ENCODE measurements at regions not wholly inside any gene's neighbourhood (a gene's known extent, or its start where the extent isn't known, plus 50 kb on each side); places are given as distances from the start of the nearest gene placed in this dataset.
"Not testable (repeated sequence)": the region's sequence is repeated elsewhere in the genome, so short reads cannot be mapped to it uniquely, and the experiment has no call there.

DNA sequence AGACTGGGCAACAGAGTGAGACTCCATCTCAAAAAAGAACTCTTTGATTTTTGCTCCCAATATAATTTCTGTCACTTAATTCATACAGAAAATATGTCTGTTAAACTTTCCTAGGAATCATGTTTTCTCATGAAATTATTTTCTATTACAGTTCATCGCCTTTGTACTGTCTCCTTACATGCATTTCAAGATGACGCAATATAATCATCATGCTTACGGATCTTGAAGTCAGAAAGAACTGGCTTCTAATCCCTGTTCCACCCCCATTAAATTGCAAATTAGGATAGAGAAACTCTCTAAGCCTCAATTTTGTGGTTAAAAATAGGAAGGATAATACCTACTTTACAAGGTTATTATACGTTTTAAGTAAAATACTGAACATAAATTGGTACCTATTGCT, 467.6 kb upstream of the SMIM21 start:
- no peak for DNase-seq

DNA sequence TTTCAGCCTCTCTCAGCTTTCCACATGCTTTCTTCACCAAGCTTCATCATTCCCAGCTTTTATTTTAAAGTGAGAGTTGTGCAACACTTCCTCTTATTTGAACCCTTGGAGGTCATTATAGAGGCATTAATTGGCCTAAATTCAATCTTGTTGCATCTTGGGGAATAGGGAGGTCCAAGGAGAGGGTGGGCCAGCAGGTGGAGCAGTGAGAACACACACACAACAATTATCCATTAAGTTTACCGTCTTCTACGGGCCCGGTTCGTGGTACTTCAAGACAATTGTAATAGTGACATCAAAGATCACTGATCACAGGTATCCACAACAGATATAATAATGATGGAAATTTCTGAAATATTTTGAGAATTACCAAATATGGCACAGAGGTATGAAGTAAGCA, 457.2 kb upstream of the SMIM21 start:
- DNase-seq, result no peak

DNA sequence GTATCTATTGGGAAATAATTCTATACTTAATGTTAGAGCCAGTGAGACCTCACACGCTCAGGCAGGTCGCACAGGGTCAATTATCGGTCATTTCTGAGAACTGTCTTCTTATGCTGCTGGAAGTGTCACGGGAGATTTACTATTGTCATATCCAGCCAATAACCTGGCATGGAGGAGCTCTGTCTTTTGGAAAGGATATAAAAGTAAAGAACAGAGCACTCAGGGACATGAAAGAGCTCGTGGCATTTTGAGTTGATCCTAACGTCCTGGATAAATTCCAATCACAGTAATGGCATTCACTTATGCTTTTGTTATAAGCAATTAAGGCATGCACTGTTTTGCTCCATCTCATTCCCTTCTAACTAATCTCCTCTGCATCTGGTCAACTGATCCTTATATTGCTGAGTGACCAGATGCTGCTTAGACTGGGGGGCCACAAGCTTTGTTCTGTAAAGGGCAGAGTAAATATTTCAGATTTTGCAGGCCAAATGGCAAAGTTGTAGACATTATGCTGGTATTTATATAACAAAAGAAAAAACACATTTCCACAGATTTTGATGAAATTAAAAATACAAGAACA, 453.5 kb upstream of the SMIM21 start:
- peak; percentile 65 for DNase-seq

DNA sequence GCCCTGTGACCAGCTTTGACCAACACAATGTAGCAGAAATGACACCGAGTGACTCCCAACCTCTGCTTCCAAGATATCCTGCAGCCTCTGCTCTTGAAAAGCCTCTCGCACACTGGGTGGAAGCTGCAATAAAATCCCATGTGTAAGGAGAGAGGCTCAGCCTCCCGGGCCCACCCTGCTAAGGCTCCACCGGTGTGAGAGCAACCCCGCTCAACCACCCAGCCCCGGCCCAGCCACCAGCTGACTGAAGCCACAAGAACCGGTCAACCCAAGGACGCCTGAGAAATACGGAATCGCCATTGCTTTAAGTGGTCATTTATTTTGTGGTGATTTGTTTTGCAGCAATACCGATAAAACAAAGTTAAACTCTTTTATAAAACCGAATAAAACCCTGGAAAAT, 452.8 kb upstream of the SMIM21 start:
- no peak for DNase-seq

DNA sequence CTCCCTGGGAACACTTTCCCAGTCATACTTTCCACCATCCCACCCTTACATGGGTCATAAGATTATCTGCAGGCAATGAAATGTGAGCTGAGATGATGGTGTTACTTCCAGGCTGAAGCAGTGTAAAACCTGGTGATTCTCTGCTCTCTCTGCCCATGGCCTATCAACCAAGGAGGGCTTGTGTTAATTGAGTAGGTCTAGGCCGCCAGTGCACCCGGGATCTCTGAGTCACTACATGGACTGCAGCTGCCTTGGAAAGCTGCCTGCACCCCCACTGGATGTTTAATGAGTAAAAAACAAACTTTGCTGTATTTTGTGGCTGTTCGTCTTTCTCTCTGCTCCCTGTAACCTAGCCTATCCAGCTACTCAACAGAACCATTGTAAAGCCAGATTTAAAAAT, 451.7 kb upstream of the SMIM21 start:
- no peak for DNase-seq

DNA sequence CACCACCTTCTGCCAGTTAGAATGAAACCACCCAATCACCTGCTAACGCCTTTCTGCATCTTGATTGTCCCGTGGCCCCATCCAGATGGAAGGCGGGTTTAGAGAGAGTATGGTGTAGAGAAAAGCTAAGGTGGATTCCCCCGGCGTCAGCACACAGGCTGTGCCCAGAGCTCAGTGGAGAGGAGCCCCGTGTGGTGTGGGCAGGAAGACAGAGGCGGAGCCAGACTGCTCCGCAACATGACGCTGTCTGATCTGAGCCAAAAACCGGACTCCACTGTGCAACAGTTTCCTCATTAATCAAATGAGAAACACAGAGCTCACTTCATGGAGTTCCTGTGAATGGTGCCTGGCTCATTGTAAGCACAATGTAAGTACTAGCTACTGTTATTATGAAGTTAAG, 448.1 kb upstream of the SMIM21 start:
- no peak for DNase-seq

DNA sequence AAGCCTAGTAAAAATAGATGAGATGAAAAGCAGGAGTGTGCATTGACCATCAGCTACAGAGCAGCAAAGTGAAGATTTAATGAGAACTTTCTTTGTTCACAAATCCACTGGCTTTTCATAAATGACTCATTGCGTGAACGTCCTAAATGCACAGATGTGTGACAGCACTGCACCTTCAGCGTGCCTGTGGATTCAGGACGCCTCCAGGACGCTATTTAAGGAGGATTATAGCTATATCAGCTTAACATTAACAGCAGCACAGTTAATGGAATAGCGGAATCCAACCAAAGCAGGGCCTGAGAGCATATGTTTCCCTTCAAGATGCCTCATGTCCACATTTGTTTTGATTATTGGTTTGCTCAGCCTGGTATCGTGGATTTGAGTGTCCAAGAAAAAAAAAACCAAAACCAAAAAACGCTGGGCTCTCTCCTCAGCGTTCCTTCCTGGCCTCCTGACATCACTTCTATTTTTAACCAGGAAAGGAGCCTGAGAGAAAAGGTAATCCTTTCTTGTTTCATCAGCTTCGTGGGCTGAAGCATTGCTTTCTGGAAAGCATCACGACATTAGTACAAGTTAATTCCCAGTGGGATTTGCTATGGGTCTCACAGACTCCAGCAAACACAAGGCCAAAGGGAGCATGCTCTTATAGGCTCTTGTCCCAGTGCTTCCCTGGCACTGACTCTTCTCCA, 447.0 kb upstream of the SMIM21 start:
- DNase-seq, result no peak

DNA sequence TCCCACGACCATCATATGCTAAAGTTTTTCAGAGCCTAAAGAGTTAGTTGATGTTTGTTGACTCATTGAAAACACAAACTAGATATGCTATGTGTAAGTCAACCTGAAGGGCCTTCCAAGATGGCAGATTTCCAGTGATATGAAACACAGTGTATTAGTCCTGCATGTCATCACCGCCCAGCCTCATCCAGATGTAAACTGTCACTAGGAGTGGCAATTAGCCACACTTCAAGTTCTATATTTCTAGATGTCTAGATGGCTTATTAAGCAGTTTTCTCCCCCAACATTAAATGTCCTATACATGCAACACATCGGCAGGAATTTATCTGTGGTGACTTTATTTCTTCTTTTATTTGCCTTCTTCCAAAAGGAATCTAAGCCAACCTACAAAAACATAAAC, 444.1 kb upstream of the SMIM21 start:
- no peak for DNase-seq

DNA sequence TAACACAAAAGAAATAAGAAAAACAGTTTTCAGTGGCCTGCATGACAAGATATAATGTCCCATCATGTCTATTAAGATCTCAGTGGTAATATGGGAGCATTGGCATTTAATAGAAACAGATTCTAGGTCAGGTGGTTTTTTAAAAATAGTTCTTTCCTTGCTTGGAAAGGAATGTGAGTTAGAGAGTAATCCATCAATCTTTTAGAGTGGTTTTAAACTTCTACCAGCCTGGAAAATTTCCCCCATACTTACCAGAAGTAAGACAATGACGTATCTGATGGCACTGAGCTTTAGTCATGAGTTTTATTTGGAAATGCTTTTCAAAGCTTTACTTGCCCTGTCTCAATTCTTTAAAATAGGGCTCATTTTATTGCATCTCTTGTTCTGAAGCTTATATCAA, 441.7 kb upstream of the SMIM21 start:
- no peak for DNase-seq

DNA sequence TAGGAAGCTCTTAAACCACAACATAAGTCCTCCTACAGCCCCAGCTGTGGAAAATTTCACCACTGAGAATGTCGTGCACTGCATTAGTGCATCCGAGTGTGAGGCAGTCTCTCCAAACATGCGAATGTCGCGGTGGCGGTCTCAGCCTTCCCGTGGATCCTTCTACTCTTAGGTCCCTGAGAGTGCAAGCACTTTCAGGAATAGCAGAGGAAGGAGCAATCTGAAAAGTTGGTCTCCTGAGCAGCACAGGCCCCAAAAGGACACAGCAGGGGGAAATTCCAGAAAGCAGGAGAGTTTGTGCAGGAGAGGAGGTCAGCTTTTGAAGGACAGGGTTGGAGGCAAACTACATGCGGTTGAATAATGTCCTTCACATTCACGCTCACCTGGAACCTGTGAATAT, 440.5 kb upstream of the SMIM21 start:
- DNase-seq, result no peak

DNA sequence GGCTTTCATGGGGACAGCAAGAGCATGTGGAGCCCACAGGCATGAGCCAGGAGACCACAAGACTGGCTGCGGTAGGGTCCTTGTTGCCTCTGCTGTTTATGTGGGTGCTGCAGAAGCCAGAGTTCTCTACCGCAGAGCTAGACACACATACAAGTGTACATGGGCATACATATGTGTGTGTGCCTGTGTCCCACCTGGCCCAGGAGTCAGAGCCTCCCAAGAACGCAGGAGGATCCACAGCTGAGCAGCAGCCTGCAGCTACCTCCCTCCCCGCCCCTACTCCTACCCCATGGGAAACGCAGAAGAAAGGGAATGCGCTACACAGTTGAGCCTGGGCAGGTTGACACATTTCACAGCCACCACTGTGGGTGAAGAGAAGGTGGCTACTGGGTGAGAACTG, 438.1 kb upstream of the SMIM21 start:
- no peak for DNase-seq

DNA sequence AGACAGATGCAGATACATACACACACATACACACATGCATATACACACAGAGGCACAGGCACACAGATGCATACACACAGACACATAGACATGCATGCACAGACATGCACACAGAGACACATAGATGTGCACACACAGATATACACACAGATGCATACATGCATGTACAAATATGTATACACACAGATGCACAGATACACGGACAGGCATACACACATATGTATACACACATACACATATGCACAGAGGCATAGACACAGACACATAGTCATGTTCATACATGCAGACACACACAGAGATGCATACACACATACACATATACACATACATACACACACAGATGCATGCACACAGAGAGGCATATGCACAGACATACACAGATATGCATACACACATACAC, 437.3 kb upstream of the SMIM21 start:
- no peak for DNase-seq

DNA sequence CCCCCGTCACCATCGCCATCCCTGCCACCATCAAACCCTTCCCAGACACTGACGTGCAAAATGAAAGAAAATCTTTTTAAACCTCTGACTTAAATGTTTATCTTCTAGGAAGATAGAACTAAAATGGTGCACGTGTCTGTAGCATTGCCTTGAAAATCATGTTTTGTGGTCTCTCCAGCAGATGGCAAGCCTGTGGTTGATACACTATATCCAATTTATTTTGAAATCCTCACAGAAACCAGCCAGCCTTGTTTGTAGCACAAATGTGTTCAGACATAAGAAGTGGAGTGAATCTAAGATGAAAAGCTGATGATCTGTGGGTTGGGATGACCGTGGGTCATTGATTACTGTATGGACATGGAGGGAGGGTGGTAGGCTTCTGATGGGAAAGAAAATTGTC, 436.2 kb upstream of the SMIM21 start:
- no peak for DNase-seq

DNA sequence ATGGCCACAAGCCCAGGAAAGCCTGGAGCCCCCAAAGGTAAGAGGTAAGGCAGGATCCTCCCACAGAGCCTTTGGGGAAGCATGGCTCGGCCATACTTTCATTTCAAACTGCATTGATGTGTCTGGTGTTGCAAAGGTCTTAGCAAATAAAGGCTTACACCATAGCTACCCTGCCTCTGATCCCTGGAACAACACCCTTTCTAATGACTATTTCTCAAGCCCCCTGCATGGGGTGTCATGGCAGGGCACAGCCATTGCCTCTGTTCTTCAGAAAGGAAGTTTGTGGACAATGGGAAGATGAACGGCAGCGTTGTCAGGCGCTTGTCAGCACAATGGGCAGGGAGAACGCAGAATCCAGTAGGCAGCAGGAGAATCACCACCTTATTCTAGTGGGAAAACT, 435.0 kb upstream of the SMIM21 start:
- no peak for DNase-seq

DNA sequence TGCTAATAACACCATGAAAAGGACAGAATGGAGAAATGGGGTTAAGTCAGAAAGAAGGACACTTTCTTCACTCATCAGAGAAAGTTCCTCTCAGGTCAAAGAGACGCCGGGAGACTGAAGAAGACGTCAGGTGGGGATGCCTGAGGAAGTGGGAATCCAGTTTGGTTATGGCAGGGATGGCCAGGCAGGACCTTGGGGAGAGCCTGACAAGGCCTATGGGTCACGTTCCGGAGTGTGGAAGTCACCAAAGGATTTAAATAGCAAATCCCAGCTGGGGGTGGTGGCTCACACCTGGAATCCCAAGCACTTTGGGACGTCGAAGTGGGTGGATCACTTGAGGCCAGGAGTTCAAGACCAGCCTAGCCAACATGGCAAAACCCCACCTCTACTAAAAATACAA, 432.7 kb upstream of the SMIM21 start:
- no peak for DNase-seq

DNA sequence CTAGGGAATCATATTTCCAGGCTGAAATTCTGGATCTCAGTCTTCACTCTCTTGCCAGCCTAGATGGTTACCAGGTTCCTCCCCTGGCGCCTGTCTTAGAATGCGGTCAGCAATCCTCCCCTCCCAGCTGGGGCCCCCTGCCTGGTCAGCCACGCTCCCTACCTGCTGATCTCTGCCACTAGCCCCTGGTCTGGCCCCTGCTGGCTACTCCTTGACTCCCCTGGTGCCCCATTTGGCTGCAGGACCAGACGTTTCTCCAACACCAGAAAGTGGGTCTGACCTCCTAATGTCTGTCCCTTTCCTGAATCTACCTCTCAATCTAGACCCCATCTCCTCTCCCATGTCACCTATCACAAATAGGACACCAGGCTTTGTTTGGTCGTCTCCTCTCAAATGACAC, 432.0 kb upstream of the SMIM21 start:
- DNase-seq, result no peak

DNA sequence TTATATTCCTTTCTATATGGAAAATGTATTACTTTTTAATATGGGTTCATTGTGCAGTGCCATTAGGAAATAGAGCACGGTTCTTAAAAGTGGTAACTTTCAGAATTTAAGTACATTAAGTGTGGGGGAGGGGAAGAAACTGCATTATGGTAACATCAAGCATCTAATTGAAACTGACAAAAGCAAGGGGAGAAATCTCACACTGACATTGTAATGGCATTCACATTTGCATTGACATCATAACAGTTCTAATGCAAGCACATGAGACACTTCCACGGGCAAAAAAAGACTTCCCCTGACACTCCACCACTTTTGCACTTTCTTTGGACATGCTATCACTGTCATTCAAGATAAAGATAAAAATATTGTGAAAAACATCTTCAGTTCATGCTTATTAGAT, 431.3 kb upstream of the SMIM21 start:
- DNase-seq, result no peak

DNA sequence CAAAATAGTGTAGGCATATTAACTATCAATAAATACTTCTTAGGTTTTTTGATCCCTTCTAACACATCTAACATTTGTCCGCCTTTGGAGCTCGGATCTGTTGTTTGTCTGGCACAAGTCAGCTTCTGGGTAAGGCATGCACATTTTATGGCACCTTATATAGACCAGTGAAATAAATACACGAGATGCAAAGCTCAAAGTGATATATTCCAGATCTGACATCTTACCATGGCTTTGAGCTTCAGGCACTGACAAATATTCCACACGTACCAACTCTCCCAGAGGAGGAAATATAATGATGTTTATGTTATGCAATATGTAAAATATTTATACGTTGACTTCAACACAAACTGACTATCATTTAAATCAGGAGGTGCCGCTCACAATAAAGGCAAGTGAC, 430.1 kb upstream of the SMIM21 start:
- DNase-seq, result no peak

DNA sequence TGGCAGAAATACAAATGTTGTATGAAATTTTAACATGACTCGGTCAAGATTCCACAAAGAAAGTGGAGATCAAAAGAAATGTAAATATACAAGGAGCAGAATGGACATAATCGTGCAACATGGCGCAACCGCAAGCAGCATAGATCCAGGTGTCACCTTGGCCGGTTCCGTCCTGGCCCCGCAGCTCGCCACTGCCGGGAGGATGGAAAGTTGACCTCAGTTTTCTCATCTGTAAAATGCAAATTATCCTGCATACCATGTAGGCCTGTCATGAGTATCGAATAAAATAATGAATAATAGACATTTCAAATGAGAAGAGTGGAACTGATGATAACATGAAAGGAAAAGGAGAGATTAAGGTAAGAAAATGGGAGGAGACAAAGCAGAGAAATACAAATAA, 427.3 kb upstream of the SMIM21 start:
- DNase-seq, result no peak

DNA sequence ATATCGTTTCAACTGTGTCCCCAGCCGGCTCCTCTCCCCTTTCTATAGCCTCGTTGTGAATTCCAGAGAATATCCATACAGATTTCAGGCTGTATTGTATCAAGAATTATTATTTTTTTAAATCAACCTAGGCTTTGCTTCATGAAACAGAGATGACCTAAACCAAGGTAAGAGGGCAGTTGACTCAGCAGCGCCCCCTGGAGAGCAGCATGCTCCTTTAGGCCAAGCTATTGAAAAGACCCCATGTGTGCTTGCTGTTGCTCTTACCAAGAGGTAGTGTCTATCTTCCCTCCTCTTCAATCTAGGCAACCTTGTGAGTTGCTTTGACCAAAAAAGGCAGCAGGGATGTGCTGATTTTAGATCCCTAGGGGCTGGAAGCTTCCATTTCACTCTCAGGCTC, 426.7 kb upstream of the SMIM21 start:
- no peak for DNase-seq

DNA sequence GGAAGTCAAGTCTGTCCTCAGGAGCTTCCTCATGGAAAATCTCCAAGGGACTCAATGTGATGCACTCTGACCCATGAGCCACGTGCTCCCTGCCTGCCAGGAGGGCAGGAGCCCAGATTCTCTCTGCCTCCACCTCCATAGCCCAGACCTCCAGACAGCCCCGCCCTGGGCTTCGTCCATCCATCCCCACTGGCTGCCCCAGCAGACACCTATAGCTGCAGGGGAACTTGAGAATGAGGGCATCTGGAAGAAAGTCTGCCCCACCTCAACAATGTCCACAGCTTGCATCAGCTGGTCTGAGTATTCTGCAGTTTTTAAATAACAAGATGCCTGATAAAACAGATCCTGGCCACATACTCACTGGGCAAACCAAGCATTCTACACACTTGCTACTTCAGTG, 418.8 kb upstream of the SMIM21 start:
- no peak for DNase-seq

DNA sequence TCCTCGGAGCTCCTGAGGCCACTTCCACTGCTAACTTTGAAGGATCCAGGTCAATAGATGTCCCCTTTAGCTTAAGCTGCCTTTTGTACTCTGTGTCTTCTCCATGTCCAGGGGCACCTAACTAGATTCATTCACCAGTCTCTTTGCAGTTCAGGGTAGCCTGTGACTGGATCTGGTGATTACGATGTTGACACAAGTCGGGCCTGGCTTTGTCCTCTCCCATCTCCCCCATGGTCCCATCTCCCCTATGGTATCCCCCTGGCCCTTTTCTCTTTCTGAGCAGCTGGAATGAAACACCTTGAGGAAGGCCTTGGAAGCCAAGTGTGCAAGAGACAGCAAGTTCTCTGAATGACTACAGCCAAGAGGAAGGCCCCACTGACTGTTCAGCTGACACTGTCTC, 417.9 kb upstream of the SMIM21 start:
- DNase-seq, result no peak

DNA sequence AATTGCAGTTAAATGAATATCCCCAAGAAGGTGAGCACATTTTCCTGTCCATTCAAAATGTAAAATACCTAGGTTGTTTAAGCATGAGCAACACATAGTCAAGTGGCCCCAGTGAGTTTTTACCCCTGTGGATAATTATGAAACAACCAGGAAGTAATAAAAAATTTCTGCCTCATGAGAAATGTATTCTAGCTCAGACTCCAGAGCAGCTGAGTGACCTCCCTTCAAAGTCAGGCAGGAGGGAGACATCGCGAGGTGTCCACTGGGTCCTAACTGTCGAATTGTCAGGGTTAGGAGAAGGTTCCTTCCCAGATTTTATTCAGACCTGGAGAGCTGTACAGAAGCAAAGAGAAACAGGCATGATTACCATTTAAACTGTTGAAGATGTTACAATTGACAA, 416.6 kb upstream of the SMIM21 start:
- no peak for DNase-seq

DNA sequence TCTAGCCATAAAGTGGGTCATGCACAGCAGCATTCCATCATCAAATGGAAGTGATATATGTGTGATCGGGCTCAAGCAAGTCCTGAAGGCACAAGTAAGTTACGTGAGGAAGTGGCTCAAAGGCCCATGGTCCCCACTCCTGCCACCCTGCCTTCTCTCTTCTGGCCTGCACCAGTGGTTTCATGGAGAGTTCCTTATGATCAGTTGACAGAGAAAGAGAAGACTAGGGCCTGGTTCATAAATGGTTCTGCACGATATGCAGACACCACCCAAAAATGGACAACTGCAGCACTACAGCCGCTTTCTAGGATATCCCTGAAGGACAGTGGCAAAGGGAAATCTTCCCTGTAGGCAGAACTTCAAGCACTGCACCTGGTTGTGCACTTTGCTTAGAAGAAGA, 412.6 kb upstream of the SMIM21 start:
- DNase-seq, result no peak

DNA sequence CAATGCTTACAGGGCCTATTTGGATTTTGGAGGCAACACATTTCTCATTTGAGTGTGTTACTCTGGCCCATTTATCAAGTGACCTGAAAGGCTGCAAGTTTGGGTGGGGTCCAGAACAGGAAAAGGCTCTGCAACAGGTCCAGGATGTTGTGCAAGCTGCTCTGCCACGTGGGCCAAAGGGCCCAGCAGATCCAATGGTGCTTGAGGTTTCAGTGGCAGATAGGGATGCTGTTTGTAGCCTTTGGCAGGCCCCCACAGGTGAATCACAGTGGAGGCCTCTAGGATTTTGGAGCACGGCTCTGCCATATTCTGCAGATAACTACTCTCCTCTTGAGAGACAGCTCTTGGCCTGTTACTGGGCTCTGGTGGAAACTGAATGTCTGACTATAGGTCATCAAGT, 412.2 kb upstream of the SMIM21 start:
- not testable (repeated sequence) for DNase-seq
